OCI-LY7 (cell line): ENCODE measurements at regions not wholly inside any gene's neighbourhood (a gene's known extent, or its start where the extent isn't known, plus 50 kb on each side); places are given as distances from the start of the nearest gene placed in this dataset.

Experiments
- CTCF ChIP-seq: fragments of 200-600 bp; sonication (generic); conservative IDR thresholded peaks from 2 replicates; pipeline ENCODE4 v1.5.1; 2014; ENCODE audit warnings: mild to moderate bottlenecking, antibody characterized with exemption, low read length, moderate library complexity, mixed read lengths
- EZH2phosphoT487 ChIP-seq: fragments of 200-600 bp; sonication (generic); IDR thresholded peaks from 2 replicates; pipeline ENCODE4 v1.6.1; 2018; ENCODE audit warnings: low read depth, borderline replicate concordance, mild to moderate bottlenecking, mixed run types, antibody characterized with exemption, low read length, moderate library complexity, mixed read lengths

GRCh38 chr3:177899275-177900067 is 636.8 kb upstream of the KCNMB2 start:
- TF ChIP-seq CTCF (no peak), EZH2phosphoT487 (no peak)
